ENCODE measurements at regions not wholly inside any gene's neighbourhood (a gene's known extent, or its start where the extent isn't known, plus 50 kb on each side); places are given as distances from the start of the nearest gene placed in this dataset.
"Not testable (repeated sequence)": the region's sequence is repeated elsewhere in the genome, so short reads cannot be mapped to it uniquely, and the experiment has no call there.

GRCh38 chr16:21350851-21351250 lies 72.8 kb upstream of the CRYM start:
- H3K4me3 Mint-ChIP-seq; ATAC-seq; H3K36me3 Mint-ChIP-seq; DNase-seq (ENCODE audit: low spot score); H3K27ac Mint-ChIP-seq; H3K9me3 Mint-ChIP-seq; H3K27me3 Mint-ChIP-seq; H3K4me1 Mint-ChIP-seq (ENCODE audit: low read depth in 2 of 2): not testable (repeated sequence)

- not testable (repeated sequence) for H3K27ac Mint-ChIP-seq; H3K9me3 Mint-ChIP-seq; DNase-seq (ENCODE audit: low spot score); H3K4me1 Mint-ChIP-seq (ENCODE audit: low read depth in 2 of 2); H3K4me3 Mint-ChIP-seq; H3K27me3 Mint-ChIP-seq; H3K36me3 Mint-ChIP-seq
- ATAC-seq, result peak; percentile 17 to 21
Observed at GRCh38 chr16:21349336-21349735, 71.2 kb upstream of the CRYM start.

- H3K27ac Mint-ChIP-seq; DNase-seq (ENCODE audit: low spot score); H3K4me1 Mint-ChIP-seq (ENCODE audit: low read depth in 2 of 2); H3K36me3 Mint-ChIP-seq; ATAC-seq; H3K4me3 Mint-ChIP-seq; H3K27me3 Mint-ChIP-seq; H3K9me3 Mint-ChIP-seq: not testable (repeated sequence)
Observed at GRCh38 chr16:21348815-21349214, 70.7 kb upstream of the CRYM start.

- not testable (repeated sequence) for DNase-seq (ENCODE audit: low spot score); H3K27ac Mint-ChIP-seq; H3K9me3 Mint-ChIP-seq; ATAC-seq; H3K36me3 Mint-ChIP-seq; H3K4me3 Mint-ChIP-seq; H3K4me1 Mint-ChIP-seq (ENCODE audit: low read depth in 2 of 2); H3K27me3 Mint-ChIP-seq
Observed at GRCh38 chr16:21347538-21347937, 69.4 kb upstream of the CRYM start.

GRCh38 chr16:21346756-21347491 lies 68.8 kb upstream of the CRYM start:
- H3K9me3 Mint-ChIP-seq; H3K4me1 Mint-ChIP-seq (ENCODE audit: low read depth in 2 of 2); H3K27me3 Mint-ChIP-seq; H3K27ac Mint-ChIP-seq; H3K4me3 Mint-ChIP-seq; H3K36me3 Mint-ChIP-seq; DNase-seq (ENCODE audit: low spot score): not testable (repeated sequence)
- peak in 1 of 2 donors; percentile 25 for ATAC-seq

- not testable (repeated sequence) for H3K9me3 Mint-ChIP-seq; H3K36me3 Mint-ChIP-seq; H3K4me1 Mint-ChIP-seq (ENCODE audit: low read depth in 2 of 2); H3K4me3 Mint-ChIP-seq; H3K27me3 Mint-ChIP-seq; DNase-seq (ENCODE audit: low spot score); H3K27ac Mint-ChIP-seq; ATAC-seq
Observed at GRCh38 chr16:21344361-21344912, 66.3 kb upstream of the CRYM start.

GRCh38 chr16:21341101-21341500 lies 63.0 kb upstream of the CRYM start:
- no peak overlapping the region for H3K27ac Mint-ChIP-seq
- H3K4me1 Mint-ChIP-seq (ENCODE audit: low read depth in 2 of 2), result no peaks in the 10 kb centered on the region
- H3K4me3 Mint-ChIP-seq, result no peak overlapping the region
- H3K27me3 Mint-ChIP-seq, result peaks cover 10% of the 10 kb centered on the region in 2 donors
- no peak for DNase-seq (ENCODE audit: low spot score)
- no peak for ATAC-seq
- no peaks in the 10 kb centered on the region for H3K9me3 Mint-ChIP-seq
- H3K36me3 Mint-ChIP-seq, result no peaks in the 10 kb centered on the region

- Mint-ChIP-seq H3K9me3 (no peaks in the 10 kb centered on the region), H3K36me3 (no peaks in the 10 kb centered on the region), H3K4me3 (no peak overlapping the region), H3K27ac (no peak overlapping the region), H3K27me3 (peaks cover 17 to 22% of the 10 kb centered on the region in 2 donors), H3K4me1 (ENCODE audit: low read depth in 2 of 2) (no peaks in the 10 kb centered on the region)
- ATAC-seq (no peak), DNase-seq (ENCODE audit: low spot score) (no peak)
Observed at GRCh38 chr16:21339941-21340340, 61.9 kb upstream of the CRYM start.

DNA sequence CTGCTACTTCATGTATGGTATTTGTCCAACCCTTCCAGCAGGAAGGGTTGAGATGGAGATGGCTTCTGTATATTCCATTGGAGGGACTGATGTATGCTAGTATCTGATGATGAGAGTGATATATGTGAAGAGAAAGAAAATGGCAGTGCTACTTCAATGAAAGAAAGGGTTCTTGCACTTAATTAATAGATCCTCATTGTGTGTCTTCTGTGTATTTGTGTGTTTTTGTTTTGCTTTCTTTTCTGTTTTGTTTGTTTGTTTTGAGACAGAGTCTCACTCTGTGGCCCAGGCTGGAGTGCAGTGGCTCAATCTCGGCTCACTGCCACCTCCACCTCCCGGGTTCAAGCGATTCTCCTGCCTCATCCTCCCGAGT lies 61.2 kb upstream of the CRYM start:
- no peak for ATAC-seq
- Mint-ChIP-seq H3K9me3 (no peaks in the 10 kb centered on the region), H3K27ac (no peak overlapping the region), H3K4me1 (ENCODE audit: low read depth in 2 of 2) (no peaks in the 10 kb centered on the region), H3K36me3 (no peaks in the 10 kb centered on the region), H3K27me3 (peaks cover 17 to 25% of the 10 kb centered on the region in 2 donors), H3K4me3 (no peak overlapping the region)
- no peak for DNase-seq (ENCODE audit: low spot score)

GRCh38 chr16:21338537-21339268 lies 60.6 kb upstream of the CRYM start:
- no peak overlapping the region for H3K4me3 Mint-ChIP-seq
- peaks cover 16 to 27% of the 10 kb centered on the region in 2 donors for H3K27me3 Mint-ChIP-seq
- no peaks in the 10 kb centered on the region for H3K4me1 Mint-ChIP-seq (ENCODE audit: low read depth in 2 of 2)
- ATAC-seq (peak; percentile 59 to 90), DNase-seq (ENCODE audit: low spot score) (no peak)
- no peaks in the 10 kb centered on the region for H3K36me3 Mint-ChIP-seq
- no peak overlapping the region for H3K27ac Mint-ChIP-seq
- H3K9me3 Mint-ChIP-seq, result no peaks in the 10 kb centered on the region

- Mint-ChIP-seq H3K27ac (no peak overlapping the region), H3K4me3 (no peak overlapping the region), H3K4me1 (ENCODE audit: low read depth in 2 of 2) (no peaks in the 10 kb centered on the region), H3K27me3 (peaks cover 26 to 50% of the 10 kb centered on the region in 2 donors), H3K9me3 (no peaks in the 10 kb centered on the region), H3K36me3 (no peaks in the 10 kb centered on the region)
- no peak for DNase-seq (ENCODE audit: low spot score)
- no peak for ATAC-seq
Observed at GRCh38 chr16:21336231-21336630, 58.1 kb upstream of the CRYM start.

DNA sequence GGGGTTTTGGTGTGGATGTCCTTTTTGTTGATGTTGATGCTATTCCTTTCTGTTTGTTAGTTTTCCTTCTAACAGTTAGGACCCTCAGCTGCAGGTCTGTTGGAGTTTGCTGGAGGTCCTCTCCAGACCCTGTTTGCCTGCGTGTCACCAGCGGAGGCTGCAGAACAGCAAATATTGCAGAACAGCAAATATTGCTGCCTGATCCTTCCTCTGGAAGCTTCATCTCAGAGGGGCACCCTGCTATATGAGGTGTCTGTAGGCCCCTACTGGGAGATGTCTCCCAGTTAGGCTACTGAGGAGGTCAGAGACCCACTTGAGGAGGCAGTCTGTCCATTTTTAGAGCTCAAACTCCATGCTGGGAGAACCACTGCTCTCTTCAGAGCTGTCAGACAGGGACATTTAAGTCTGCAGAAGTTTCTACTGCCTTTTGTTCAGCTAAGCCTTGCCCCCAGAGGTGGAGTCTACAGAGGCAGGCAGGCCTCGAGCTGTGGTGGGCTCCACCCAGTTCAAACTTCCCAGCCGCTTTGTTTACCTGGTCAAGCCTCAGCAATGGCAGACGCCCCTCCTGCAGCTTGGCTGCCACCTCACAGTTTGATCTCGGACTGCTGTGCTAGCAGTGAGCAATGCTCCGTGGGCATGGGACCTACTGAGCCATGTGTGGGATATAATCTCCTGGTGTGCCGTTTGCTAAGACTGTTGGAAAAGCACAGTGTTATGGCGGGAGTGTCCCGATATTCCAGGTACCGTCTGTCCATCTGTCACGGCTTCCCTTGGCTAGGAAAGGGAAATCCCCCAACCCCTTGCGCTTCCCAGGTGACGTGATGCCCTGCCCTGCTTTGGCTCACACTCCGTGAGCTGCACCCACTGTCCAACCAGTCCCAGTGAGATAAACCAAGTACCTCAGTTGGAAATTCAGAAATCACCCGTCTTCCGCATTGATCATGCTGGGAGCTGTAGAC lies 56.4 kb upstream of the CRYM start:
- H3K36me3 Mint-ChIP-seq; H3K4me1 Mint-ChIP-seq (ENCODE audit: low read depth in 2 of 2); H3K9me3 Mint-ChIP-seq; H3K27ac Mint-ChIP-seq; DNase-seq (ENCODE audit: low spot score); H3K4me3 Mint-ChIP-seq; ATAC-seq: not testable (repeated sequence)
- peaks cover 28 to 62% of the 10 kb centered on the region in 2 donors for H3K27me3 Mint-ChIP-seq

DNA sequence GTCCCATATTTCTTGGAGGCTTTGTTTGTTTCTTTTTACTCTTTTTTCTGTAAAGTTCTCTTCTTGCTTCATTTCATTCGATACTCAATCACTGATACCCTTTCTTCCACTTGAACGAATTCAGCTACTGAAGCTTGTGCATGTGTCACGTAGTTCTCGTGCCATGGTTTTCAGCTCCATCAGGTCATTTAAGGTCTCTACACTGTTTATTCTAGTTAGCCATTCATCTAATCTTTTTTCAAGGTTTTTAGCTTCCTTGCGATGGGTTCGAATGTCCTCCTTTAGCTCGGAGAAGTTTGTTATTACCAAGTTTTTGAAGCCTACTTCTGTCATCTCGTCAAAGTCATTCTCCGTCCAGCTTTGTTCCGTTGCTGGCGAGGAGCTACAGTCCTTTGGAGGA lies 55.6 kb upstream of the CRYM start:
- H3K4me3 Mint-ChIP-seq; DNase-seq (ENCODE audit: low spot score); H3K27ac Mint-ChIP-seq; H3K36me3 Mint-ChIP-seq; H3K4me1 Mint-ChIP-seq (ENCODE audit: low read depth in 2 of 2); H3K9me3 Mint-ChIP-seq; ATAC-seq: not testable (repeated sequence)
- peaks cover 27 to 68% of the 10 kb centered on the region in 2 donors for H3K27me3 Mint-ChIP-seq

Measured in natural killer cell treated with Interleukin-12 subunit alpha and Interleukin-12 subunit beta and Interleukin-15 and Interleukin-18, amount 100 ng/mL, for 72 hours (primary cell).